BE2C (cell line): ENCODE measurements at regions not wholly inside any gene's neighbourhood (a gene's known extent, or its start where the extent isn't known, plus 50 kb on each side); places are given as distances from the start of the nearest gene placed in this dataset.

Experiments
- DNase-seq: peaks from one replicate; pipeline ENCODE4 v3.0.0-alpha.2; 2020
- H3K27me3 ChIP-seq: fragments of 250-450 bp; sonication (Bioruptor Pico); 2 replicates; pipeline ENCODE4 v1.5.1; 2020; ENCODE audit warnings: mild to moderate bottlenecking
- H3K36me3 ChIP-seq: fragments of 250-450 bp; sonication (Bioruptor Pico); 2 replicates; pipeline ENCODE4 v1.5.1; 2020; ENCODE audit warnings: mild to moderate bottlenecking
- H3K4me1 ChIP-seq: fragments of 250-450 bp; sonication (Bioruptor Pico); 2 replicates; pipeline ENCODE4 v1.5.1; 2020
- H3K4me3 ChIP-seq: 2 replicates; pipeline ENCODE4 v1.5.1; 2011; ENCODE audit warnings: low read depth, low read length
- H3K9me3 ChIP-seq: fragments of 250-450 bp; sonication (Bioruptor Pico); 2 replicates; pipeline ENCODE4 v1.5.1; 2020
- CTCF ChIP-seq: IDR thresholded peaks from 2 replicates; pipeline ENCODE4 v1.5.1; 2012; ENCODE audit warnings: mild to moderate bottlenecking, low read depth, low read length

- Histone ChIP-seq H3K9me3 (no peaks in the 10 kb centered on the region), H3K4me1 (peaks cover 5% of the 10 kb centered on the region), H3K4me3 (no peak overlapping the region), H3K27me3 (no peaks in the 10 kb centered on the region), H3K36me3 (no peaks in the 10 kb centered on the region)
- DNase-seq: peak; percentile 23
- TF ChIP-seq CTCF: peak; percentile 86
Measured at GRCh38 chr9:81522716-81523551, 166.4 kb downstream of the TLE1 start.

GRCh38 chr9:81521892-81522291, 167.5 kb downstream of the TLE1 start:
- H3K4me1 ChIP-seq: no peaks in the 10 kb centered on the region; the same call in 1 of the 2 replicates
- no peak for TF ChIP-seq CTCF
- no peaks in the 10 kb centered on the region for H3K27me3 ChIP-seq
- H3K4me3 ChIP-seq: no peak overlapping the region
- H3K36me3 ChIP-seq: no peaks in the 10 kb centered on the region
- no peak for DNase-seq
- no peaks in the 10 kb centered on the region for H3K9me3 ChIP-seq

DNA sequence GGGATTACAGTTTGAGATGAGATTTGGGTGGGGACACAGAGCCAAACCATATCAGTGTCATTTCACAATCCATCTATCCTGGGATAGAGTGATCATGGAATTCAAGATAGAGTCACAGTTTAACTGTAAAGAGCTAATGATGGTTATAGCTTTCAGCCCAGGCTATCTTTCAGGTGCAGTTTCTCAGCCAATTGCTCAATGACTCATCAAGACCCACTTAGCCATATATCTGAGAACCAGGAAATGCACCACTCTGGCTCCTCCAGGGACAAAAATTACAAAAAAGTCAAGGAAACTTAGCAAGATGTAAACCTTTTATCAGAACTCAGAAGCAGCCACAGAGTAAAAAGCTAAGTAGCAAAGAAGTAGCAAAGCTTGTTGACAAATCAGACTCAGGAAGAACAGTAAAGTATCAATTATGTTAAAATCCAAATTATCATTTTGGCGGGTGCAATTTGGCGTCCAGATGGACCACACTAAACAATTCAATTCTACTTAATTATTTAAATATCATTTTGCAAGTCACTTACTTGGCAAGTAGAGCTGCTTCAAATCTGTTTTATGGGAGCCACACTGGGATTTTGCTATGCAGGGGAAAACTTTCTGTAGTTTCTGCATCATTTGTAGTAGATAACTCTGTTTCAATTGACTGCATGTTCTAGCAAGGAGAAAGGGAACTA, 169.4 kb downstream of the TLE1 start:
- no peak for TF ChIP-seq CTCF
- Histone ChIP-seq H3K4me1 (no peaks in the 10 kb centered on the region; the same call in 1 of the 2 replicates), H3K4me3 (no peak overlapping the region), H3K9me3 (no peaks in the 10 kb centered on the region), H3K36me3 (no peaks in the 10 kb centered on the region), H3K27me3 (no peaks in the 10 kb centered on the region)
- DNase-seq: no peak

DNA sequence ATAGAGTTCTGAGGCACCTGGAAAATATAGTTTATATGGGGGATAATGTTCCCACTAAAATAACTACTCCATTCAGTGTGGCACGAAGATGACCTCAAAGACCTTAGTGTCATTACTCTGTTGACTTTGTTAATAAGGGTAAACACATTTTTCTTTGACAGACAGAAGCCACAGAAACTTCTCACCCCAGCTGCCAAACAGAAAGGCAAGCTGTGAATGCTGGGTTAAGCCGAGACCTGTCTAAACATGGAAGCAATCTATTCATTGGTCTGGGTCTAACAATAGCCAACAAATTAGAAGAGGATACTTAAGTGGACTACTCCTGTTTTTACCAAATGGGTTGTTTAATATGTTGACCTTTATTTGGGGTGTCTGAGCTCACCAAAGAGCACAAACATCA, 171.4 kb downstream of the TLE1 start:
- H3K36me3 ChIP-seq: no peaks in the 10 kb centered on the region
- no peak for TF ChIP-seq CTCF
- no peaks in the 10 kb centered on the region for H3K27me3 ChIP-seq
- no peak for DNase-seq
- H3K4me3 ChIP-seq: no peak overlapping the region
- H3K9me3 ChIP-seq: no peaks in the 10 kb centered on the region
- no peaks in the 10 kb centered on the region; the same call in 1 of the 2 replicates for H3K4me1 ChIP-seq

- no peak for DNase-seq
- H3K27me3 ChIP-seq: no peaks in the 10 kb centered on the region
- H3K4me1 ChIP-seq: no peaks in the 10 kb centered on the region
- no peak for TF ChIP-seq CTCF
- H3K36me3 ChIP-seq: no peaks in the 10 kb centered on the region
- H3K9me3 ChIP-seq: no peaks in the 10 kb centered on the region
- no peak overlapping the region for H3K4me3 ChIP-seq
Measured at GRCh38 chr9:81513059-81513458, 176.3 kb downstream of the TLE1 start.

GRCh38 chr9:81512641-81513040, 176.7 kb downstream of the TLE1 start:
- Histone ChIP-seq H3K4me1 (no peaks in the 10 kb centered on the region), H3K9me3 (no peaks in the 10 kb centered on the region), H3K36me3 (no peaks in the 10 kb centered on the region), H3K4me3 (no peak overlapping the region), H3K27me3 (no peaks in the 10 kb centered on the region)
- no peak for DNase-seq
- no peak for TF ChIP-seq CTCF
